ENCODE measurements at regions not wholly inside any gene's neighbourhood (a gene's known extent, or its start where the extent isn't known, plus 50 kb on each side); places are given as distances from the start of the nearest gene placed in this dataset.
"Not testable (repeated sequence)": the region's sequence is repeated elsewhere in the genome, so short reads cannot be mapped to it uniquely, and the experiment has no call there.

- TF ChIP-seq CTCF (IDR thresholded peaks at IDR 0.05; ENCODE audit: insufficient read depth, low read depth, low read length); EZH2 (IDR thresholded peaks at IDR 0.05; ENCODE audit: insufficient read depth, low read length): not testable (repeated sequence)
These were observed 1936.6 kb upstream of the AGA start for GRCh38 chr4:179378847-179379246.
